Vagina (tissue), 2 donors: ENCODE measurements at regions not wholly inside any gene's neighbourhood (a gene's known extent, or its start where the extent isn't known, plus 50 kb on each side); places are given as distances from the start of the nearest gene placed in this dataset.
A peak's percentile ranks its signal among the peaks of the same experiment; 100 is the strongest.

ENCODE experiments used
- DNase-seq, 2 donors: peaks; one replicate each; pipeline ENCODE4 v3.0.0-alpha.2; 2017; ENCODE audit errors: extremely low spot score in 2 of 2
- H3K27ac ChIP-seq: fragments of 200-600 bp; sonication (generic); one replicate; pipeline ENCODE4 v1.5.1; 2019
- H3K27me3 ChIP-seq: fragments of 200-600 bp; sonication (generic); one replicate; pipeline ENCODE4 v1.5.1; 2019
- H3K36me3 ChIP-seq, 2 donors: fragments of 200-600 bp; sonication (generic); one replicate each; pipeline ENCODE4 v1.5.1; 2017 to 2019
- H3K4me1 ChIP-seq: fragments of 200-600 bp; sonication (generic); one replicate; pipeline ENCODE4 v1.5.1; 2019
- H3K4me3 ChIP-seq, 2 donors: fragments of 200-600 bp; sonication (generic); 1 replicate in 1 of 2; 2 replicates in 1 of 2; pipeline ENCODE4 v1.5.1; 2016 to 2019
- H3K9me3 ChIP-seq: fragments of 200-600 bp; sonication (generic); one replicate; pipeline ENCODE4 v1.5.1; 2019
- POLR2A ChIP-seq, 2 donors: fragments of 450-650 bp; IDR thresholded peaks; one replicate each; pipeline ENCODE4 v1.6.1; 2017; ENCODE audit warnings: antibody characterized with exemption in 2 of 2, mild to moderate bottlenecking in 2 of 2, moderate library complexity in 2 of 2
- POLR2AphosphoS5 ChIP-seq, 2 donors: sonication (generic); formaldehyde crosslinking; IDR thresholded peaks; one replicate each; pipeline ENCODE4 v1.9.0; 2017; ENCODE audit warnings: antibody characterized with exemption in 2 of 2, mild to moderate bottlenecking in 2 of 2, low read depth in 1 of 2; ENCODE audit not compliant: insufficient read depth in 1 of 2
- intact Hi-C: fragments of 100-400 bp; cut with DNase I; formaldehyde crosslinking; loops from one replicate; pipeline ENCODE4 v1.15.1; 2023
- TF ChIP-seq, protein P1 (sequence below), 3 experiments: fragments of 450-650 bp in 2 of 3; fragments of 200-600 bp in 1 of 3; sonication (generic) in 1 of 3; IDR thresholded peaks; one replicate each; pipeline ENCODE4 v1.5.1; 2017 to 2019; ENCODE audit warnings: antibody characterized with exemption in 3 of 3, mild to moderate bottlenecking in 2 of 3, moderate library complexity in 2 of 3

DNA sequence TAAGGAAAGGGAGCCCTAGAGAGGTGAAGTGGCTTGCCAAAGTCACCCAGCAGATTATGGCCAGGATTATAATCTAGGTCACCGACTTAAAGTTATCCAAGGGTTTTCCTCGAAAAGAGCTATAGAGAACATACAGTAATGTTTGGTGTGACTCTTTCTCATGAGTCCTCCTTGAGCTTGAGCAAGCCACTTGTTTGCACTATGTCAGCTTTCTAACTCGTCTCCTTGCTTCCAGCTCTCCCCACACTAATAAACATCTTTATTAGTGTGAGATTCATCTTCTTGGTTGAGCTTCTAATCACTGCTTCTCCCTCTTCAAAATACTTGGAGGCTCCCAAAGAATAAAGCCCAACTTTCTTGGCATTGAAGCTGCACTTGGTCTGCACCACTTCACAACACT is 390.0 kb upstream of the USP24 start:
- no peaks in the 10 kb centered on the region for H3K27me3 ChIP-seq
- H3K4me3 ChIP-seq, result no peak overlapping the region
- H3K36me3 ChIP-seq, result no peaks in the 10 kb centered on the region
- no peaks in the 10 kb centered on the region for H3K9me3 ChIP-seq
- intact Hi-C loops, result no loop called here
- TF ChIP-seq POLR2A (IDR thresholded peaks at IDR 0.05), result no peak
- no peak for TF ChIP-seq POLR2AphosphoS5 (IDR thresholded peaks at IDR 0.05; ENCODE audit: insufficient read depth in 1 of 2, low read depth in 1 of 2)
- TF ChIP-seq, protein P1, sequence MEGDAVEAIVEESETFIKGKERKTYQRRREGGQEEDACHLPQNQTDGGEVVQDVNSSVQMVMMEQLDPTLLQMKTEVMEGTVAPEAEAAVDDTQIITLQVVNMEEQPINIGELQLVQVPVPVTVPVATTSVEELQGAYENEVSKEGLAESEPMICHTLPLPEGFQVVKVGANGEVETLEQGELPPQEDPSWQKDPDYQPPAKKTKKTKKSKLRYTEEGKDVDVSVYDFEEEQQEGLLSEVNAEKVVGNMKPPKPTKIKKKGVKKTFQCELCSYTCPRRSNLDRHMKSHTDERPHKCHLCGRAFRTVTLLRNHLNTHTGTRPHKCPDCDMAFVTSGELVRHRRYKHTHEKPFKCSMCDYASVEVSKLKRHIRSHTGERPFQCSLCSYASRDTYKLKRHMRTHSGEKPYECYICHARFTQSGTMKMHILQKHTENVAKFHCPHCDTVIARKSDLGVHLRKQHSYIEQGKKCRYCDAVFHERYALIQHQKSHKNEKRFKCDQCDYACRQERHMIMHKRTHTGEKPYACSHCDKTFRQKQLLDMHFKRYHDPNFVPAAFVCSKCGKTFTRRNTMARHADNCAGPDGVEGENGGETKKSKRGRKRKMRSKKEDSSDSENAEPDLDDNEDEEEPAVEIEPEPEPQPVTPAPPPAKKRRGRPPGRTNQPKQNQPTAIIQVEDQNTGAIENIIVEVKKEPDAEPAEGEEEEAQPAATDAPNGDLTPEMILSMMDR (IDR thresholded peaks at IDR 0.05), result no peak
- DNase-seq, result no peak
- H3K4me1 ChIP-seq, result peaks cover 8% of the 10 kb centered on the region
- peak overlapping the region; percentile 37 for H3K27ac ChIP-seq

DNA sequence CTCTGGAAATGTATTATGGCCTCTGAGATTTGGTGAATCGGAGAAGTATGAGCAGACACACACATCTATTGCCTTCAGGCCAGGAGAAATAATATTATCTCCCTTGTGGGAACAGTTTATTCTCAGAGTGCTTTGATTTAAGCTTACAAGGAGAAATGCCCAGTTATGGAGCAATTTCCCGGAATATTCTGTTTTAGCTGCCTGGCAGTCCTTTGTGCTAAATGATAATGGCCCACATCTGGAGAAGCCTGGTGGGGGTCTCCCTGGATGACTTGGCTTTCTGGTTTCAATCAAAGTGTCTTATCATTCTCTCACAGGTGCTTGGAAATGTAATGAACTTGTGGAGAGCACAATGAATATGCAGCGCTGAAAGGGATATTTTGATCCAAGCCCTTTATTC is 389.6 kb upstream of the USP24 start:
- Histone ChIP-seq H3K27me3 (no peaks in the 10 kb centered on the region), H3K4me3 (no peak overlapping the region), H3K36me3 (no peaks in the 10 kb centered on the region), H3K9me3 (no peaks in the 10 kb centered on the region), H3K4me1 (peaks cover 8% of the 10 kb centered on the region), H3K27ac (peak overlapping the region; percentile 37)
- DNase-seq, result no peak
- TF ChIP-seq, protein P1 (IDR thresholded peaks at IDR 0.05), result no peak
- no peak for TF ChIP-seq POLR2AphosphoS5 (IDR thresholded peaks at IDR 0.05; ENCODE audit: insufficient read depth in 1 of 2, low read depth in 1 of 2)
- no peak for TF ChIP-seq POLR2A (IDR thresholded peaks at IDR 0.05)
- intact Hi-C loops, result no loop called here

DNA sequence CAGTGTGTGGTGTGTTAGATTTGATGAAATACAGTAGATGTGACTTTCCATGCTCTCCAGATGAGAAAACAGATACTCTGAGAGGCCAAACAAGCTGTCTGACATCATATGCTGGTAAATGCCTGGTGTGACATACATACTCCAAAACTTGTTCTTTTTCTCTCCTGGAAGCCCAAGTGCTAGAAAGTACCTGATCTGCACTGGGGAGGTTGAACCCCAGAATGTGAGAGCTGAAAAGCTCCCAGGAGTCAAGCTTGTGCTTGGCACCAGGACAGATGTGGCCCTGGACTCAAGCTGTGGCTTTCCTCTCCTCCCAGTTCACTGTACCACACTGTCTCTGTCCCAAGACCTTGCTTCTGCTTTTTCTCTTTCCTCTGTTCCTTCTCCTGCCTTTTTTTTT is 389.0 kb upstream of the USP24 start:
- Histone ChIP-seq H3K27ac (peak overlapping the region; percentile 37), H3K27me3 (no peaks in the 10 kb centered on the region), H3K4me3 (no peak overlapping the region), H3K4me1 (peaks cover 8% of the 10 kb centered on the region), H3K9me3 (no peaks in the 10 kb centered on the region), H3K36me3 (no peaks in the 10 kb centered on the region)
- TF ChIP-seq, protein P1 (IDR thresholded peaks at IDR 0.05), result no peak
- TF ChIP-seq POLR2AphosphoS5 (IDR thresholded peaks at IDR 0.05; ENCODE audit: insufficient read depth in 1 of 2, low read depth in 1 of 2), result no peak
- TF ChIP-seq POLR2A (IDR thresholded peaks at IDR 0.05), result no peak
- DNase-seq, result no peak
- intact Hi-C loops, result no loop called here

DNA sequence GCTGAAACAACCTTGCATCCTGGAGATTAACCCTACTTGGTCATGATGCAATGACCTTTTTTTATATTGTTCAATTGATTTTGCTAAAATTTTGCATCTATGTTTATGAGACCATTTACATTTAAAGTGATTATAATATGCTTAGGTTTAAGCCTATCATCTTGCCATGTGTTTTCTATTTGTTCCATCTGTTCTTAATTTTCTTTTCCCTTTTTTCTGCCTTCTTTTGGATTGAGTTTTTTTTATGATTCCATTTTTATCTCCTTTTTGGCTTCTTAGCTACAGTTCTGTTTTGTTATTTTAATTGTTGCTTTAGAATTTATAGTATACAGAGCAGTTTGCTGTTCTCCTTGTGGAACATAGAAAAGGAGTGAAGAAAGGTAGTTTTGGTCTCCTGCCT is 385.1 kb upstream of the USP24 start:
- intact Hi-C loops, result no loop called here
- no peaks in the 10 kb centered on the region for H3K9me3 ChIP-seq
- H3K4me1 ChIP-seq, result peaks cover 8% of the 10 kb centered on the region

DNA sequence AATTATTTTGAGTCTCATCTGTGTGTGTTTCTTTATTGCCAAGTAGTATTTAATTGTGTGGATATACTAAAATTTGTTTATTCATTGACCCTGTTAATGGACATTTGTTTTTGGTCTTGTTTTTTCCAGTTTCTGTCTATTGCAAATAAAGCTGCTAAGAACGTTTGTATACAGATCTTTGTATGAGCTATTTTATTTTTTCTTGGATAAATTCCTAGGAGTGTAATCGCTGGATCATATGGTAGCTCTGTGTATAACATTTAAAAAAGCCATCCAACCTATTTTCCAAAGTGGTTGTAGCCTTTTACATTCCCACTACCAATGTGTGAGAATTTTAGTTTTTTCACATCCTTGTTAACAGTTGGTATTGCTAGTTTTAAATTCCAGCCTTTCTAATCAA is 382.7 kb upstream of the USP24 start:
- H3K4me1 ChIP-seq, result peaks cover 8% of the 10 kb centered on the region
- H3K9me3 ChIP-seq, result no peaks in the 10 kb centered on the region
- H3K27me3 ChIP-seq, result no peaks in the 10 kb centered on the region
- no peak for DNase-seq
- TF ChIP-seq POLR2AphosphoS5 (IDR thresholded peaks at IDR 0.05; ENCODE audit: insufficient read depth in 1 of 2, low read depth in 1 of 2) (no peak), POLR2A (IDR thresholded peaks at IDR 0.05) (no peak)
- TF ChIP-seq, protein P1 (IDR thresholded peaks at IDR 0.05), result no peak
- intact Hi-C loops, result no loop called here
- no peak overlapping the region for H3K27ac ChIP-seq
- no peaks in the 10 kb centered on the region for H3K36me3 ChIP-seq
- H3K4me3 ChIP-seq, result no peak overlapping the region

More for the DNA sequence above, 385.1 kb upstream of the USP24 start:
- H3K36me3 ChIP-seq, result no peaks in the 10 kb centered on the region
- no peak for DNase-seq
- H3K27ac ChIP-seq, result peak overlapping the region; percentile 14
- no peak overlapping the region for H3K4me3 ChIP-seq
- H3K27me3 ChIP-seq, result no peaks in the 10 kb centered on the region
- TF ChIP-seq POLR2AphosphoS5 (IDR thresholded peaks at IDR 0.05; ENCODE audit: insufficient read depth in 1 of 2, low read depth in 1 of 2) (no peak), POLR2A (IDR thresholded peaks at IDR 0.05) (no peak)
- TF ChIP-seq, protein P1 (IDR thresholded peaks at IDR 0.05), result no peak
